ENCODE measurements at regions not wholly inside any gene's neighbourhood (a gene's known extent, or its start where the extent isn't known, plus 50 kb on each side); places are given as distances from the start of the nearest gene placed in this dataset.

GRCh38 chr14:30426463-30426862 lies 132.5 kb upstream of the G2E3 start:
- Histone ChIP-seq H3K4me3 (ENCODE audit: control insufficient read depth in 1 of 7, extremely low read depth in 1 of 7, insufficient read depth in 4 of 7, low read depth in 2 of 7, low read length in 6 of 7) (no peak overlapping the region), H3K9me3 (ENCODE audit: control extremely low read depth in 1 of 5, control insufficient read depth in 4 of 5, insufficient read depth in 2 of 5, low read depth in 1 of 5, low read length in 4 of 5) (no peaks in the 10 kb centered on the region), H3K27me3 (replicated peaks in 2 of 5; ENCODE audit: control insufficient read depth in 4 of 5, insufficient read depth in 5 of 5, low read length in 4 of 5) (peaks cover 0 to 3% (median 0%) of the 10 kb centered on the region in 5 experiments), H3K36me3 (ENCODE audit: control insufficient read depth in 4 of 4, insufficient read depth in 4 of 4, low read length in 3 of 4) (no peaks in the 10 kb centered on the region), H3K4me1 (ENCODE audit: control extremely low read depth in 1 of 4, control insufficient read depth in 4 of 4, insufficient read depth in 4 of 4, low read length in 3 of 4) (no peaks in the 10 kb centered on the region), H3K27ac (ENCODE audit: insufficient read depth in 1 of 2, low read depth in 1 of 2, low read length in 2 of 2, poor library complexity in 1 of 2, severe bottlenecking in 2 of 2) (no peak overlapping the region)
- no CpG with 5 or more reads among the region's 1 CpG for WGBS (ENCODE audit: insufficient coverage)
- POLR2A ChIA-PET = no interaction called here
- CTCF ChIA-PET = no interaction called here
- no peak for DNase-seq

GRCh38 chr14:30427401-30427800 lies 131.6 kb upstream of the G2E3 start:
- ChIA-PET CTCF (no interaction called here), POLR2A (no interaction called here)
- no peaks in the 10 kb centered on the region for H3K4me1 ChIP-seq (ENCODE audit: control extremely low read depth in 1 of 4, control insufficient read depth in 4 of 4, insufficient read depth in 4 of 4, low read length in 3 of 4)
- 94% methylated on average over 2 of the region's 2 CpGs for WGBS (ENCODE audit: insufficient coverage)
- H3K27ac ChIP-seq (ENCODE audit: insufficient read depth in 1 of 2, low read depth in 1 of 2, low read length in 2 of 2, poor library complexity in 1 of 2, severe bottlenecking in 2 of 2) = no peak overlapping the region
- H3K4me3 ChIP-seq (ENCODE audit: control insufficient read depth in 1 of 7, extremely low read depth in 1 of 7, insufficient read depth in 4 of 7, low read depth in 2 of 7, low read length in 6 of 7) = no peak overlapping the region
- no peaks in the 10 kb centered on the region for H3K36me3 ChIP-seq (ENCODE audit: control insufficient read depth in 4 of 4, insufficient read depth in 4 of 4, low read length in 3 of 4)
- H3K9me3 ChIP-seq (ENCODE audit: control extremely low read depth in 1 of 5, control insufficient read depth in 4 of 5, insufficient read depth in 2 of 5, low read depth in 1 of 5, low read length in 4 of 5) = no peaks in the 10 kb centered on the region
- no peak for DNase-seq
- H3K27me3 ChIP-seq (replicated peaks in 2 of 5; ENCODE audit: control insufficient read depth in 4 of 5, insufficient read depth in 5 of 5, low read length in 4 of 5) = peaks cover 0 to 3% (median 0%) of the 10 kb centered on the region in 5 experiments

- POLR2A ChIA-PET = no interaction called here
- no peak overlapping the region for H3K4me3 ChIP-seq (ENCODE audit: control insufficient read depth in 1 of 7, extremely low read depth in 1 of 7, insufficient read depth in 4 of 7, low read depth in 2 of 7, low read length in 6 of 7)
- no peaks in the 10 kb centered on the region for H3K36me3 ChIP-seq (ENCODE audit: control insufficient read depth in 4 of 4, insufficient read depth in 4 of 4, low read length in 3 of 4)
- no peak overlapping the region for H3K27ac ChIP-seq (ENCODE audit: insufficient read depth in 1 of 2, low read depth in 1 of 2, low read length in 2 of 2, poor library complexity in 1 of 2, severe bottlenecking in 2 of 2)
- CTCF ChIA-PET = no interaction called here
- no peaks in the 10 kb centered on the region for H3K9me3 ChIP-seq (ENCODE audit: control extremely low read depth in 1 of 5, control insufficient read depth in 4 of 5, insufficient read depth in 2 of 5, low read depth in 1 of 5, low read length in 4 of 5)
- no peaks in the 10 kb centered on the region for H3K4me1 ChIP-seq (ENCODE audit: control extremely low read depth in 1 of 4, control insufficient read depth in 4 of 4, insufficient read depth in 4 of 4, low read length in 3 of 4)
- no peak for DNase-seq
- peaks cover 0 to 3% (median 0%) of the 10 kb centered on the region in 5 experiments for H3K27me3 ChIP-seq (replicated peaks in 2 of 5; ENCODE audit: control insufficient read depth in 4 of 5, insufficient read depth in 5 of 5, low read length in 4 of 5)
Measured at GRCh38 chr14:30427846-30428245, 131.1 kb upstream of the G2E3 start.

GRCh38 chr14:30431552-30431951 lies 127.4 kb upstream of the G2E3 start:
- H3K4me1 ChIP-seq (ENCODE audit: control extremely low read depth in 1 of 4, control insufficient read depth in 4 of 4, insufficient read depth in 4 of 4, low read length in 3 of 4) = no peaks in the 10 kb centered on the region
- no peak overlapping the region for H3K27ac ChIP-seq (ENCODE audit: insufficient read depth in 1 of 2, low read depth in 1 of 2, low read length in 2 of 2, poor library complexity in 1 of 2, severe bottlenecking in 2 of 2)
- no CpG with 5 or more reads among the region's 1 CpG for WGBS (ENCODE audit: insufficient coverage)
- ChIA-PET CTCF (no interaction called here), POLR2A (no interaction called here)
- no peaks in the 10 kb centered on the region for H3K36me3 ChIP-seq (ENCODE audit: control insufficient read depth in 4 of 4, insufficient read depth in 4 of 4, low read length in 3 of 4)
- no peaks in the 10 kb centered on the region for H3K27me3 ChIP-seq (replicated peaks in 2 of 5; ENCODE audit: control insufficient read depth in 4 of 5, insufficient read depth in 5 of 5, low read length in 4 of 5)
- H3K4me3 ChIP-seq (ENCODE audit: control insufficient read depth in 1 of 7, extremely low read depth in 1 of 7, insufficient read depth in 4 of 7, low read depth in 2 of 7, low read length in 6 of 7) = no peak overlapping the region
- H3K9me3 ChIP-seq (ENCODE audit: control extremely low read depth in 1 of 5, control insufficient read depth in 4 of 5, insufficient read depth in 2 of 5, low read depth in 1 of 5, low read length in 4 of 5) = no peaks in the 10 kb centered on the region
- no peak for DNase-seq

GRCh38 chr14:30440961-30441360 lies 118.0 kb upstream of the G2E3 start:
- H3K36me3 ChIP-seq (ENCODE audit: control insufficient read depth in 4 of 4, insufficient read depth in 4 of 4, low read length in 3 of 4) = no peaks in the 10 kb centered on the region
- POLR2A ChIA-PET = no interaction called here
- no peak overlapping the region for H3K27ac ChIP-seq (ENCODE audit: insufficient read depth in 1 of 2, low read depth in 1 of 2, low read length in 2 of 2, poor library complexity in 1 of 2, severe bottlenecking in 2 of 2)
- no peaks in the 10 kb centered on the region for H3K4me1 ChIP-seq (ENCODE audit: control extremely low read depth in 1 of 4, control insufficient read depth in 4 of 4, insufficient read depth in 4 of 4, low read length in 3 of 4)
- no peak overlapping the region for H3K4me3 ChIP-seq (ENCODE audit: control insufficient read depth in 1 of 7, extremely low read depth in 1 of 7, insufficient read depth in 4 of 7, low read depth in 2 of 7, low read length in 6 of 7)
- H3K9me3 ChIP-seq (ENCODE audit: control extremely low read depth in 1 of 5, control insufficient read depth in 4 of 5, insufficient read depth in 2 of 5, low read depth in 1 of 5, low read length in 4 of 5) = no peaks in the 10 kb centered on the region
- CTCF ChIA-PET = no interaction called here
- peaks cover 0 to 3% (median 0%) of the 10 kb centered on the region in 5 experiments for H3K27me3 ChIP-seq (replicated peaks in 2 of 5; ENCODE audit: control insufficient read depth in 4 of 5, insufficient read depth in 5 of 5, low read length in 4 of 5)
- DNase-seq = no peak
- WGBS (ENCODE audit: insufficient coverage) = 98% methylated on average over 4 of the region's 4 CpGs

- DNase-seq = peak; percentile 31 to 59 (median 53)
- Histone ChIP-seq H3K4me3 (ENCODE audit: control insufficient read depth in 1 of 7, extremely low read depth in 1 of 7, insufficient read depth in 4 of 7, low read depth in 2 of 7, low read length in 6 of 7) (no peak overlapping the region), H3K9me3 (ENCODE audit: control extremely low read depth in 1 of 5, control insufficient read depth in 4 of 5, insufficient read depth in 2 of 5, low read depth in 1 of 5, low read length in 4 of 5) (no peaks in the 10 kb centered on the region), H3K27ac (ENCODE audit: insufficient read depth in 1 of 2, low read depth in 1 of 2, low read length in 2 of 2, poor library complexity in 1 of 2, severe bottlenecking in 2 of 2) (no peak overlapping the region), H3K36me3 (ENCODE audit: control insufficient read depth in 4 of 4, insufficient read depth in 4 of 4, low read length in 3 of 4) (no peaks in the 10 kb centered on the region), H3K27me3 (replicated peaks in 2 of 5; ENCODE audit: control insufficient read depth in 4 of 5, insufficient read depth in 5 of 5, low read length in 4 of 5) (peaks cover 0 to 3% (median 0%) of the 10 kb centered on the region in 5 experiments), H3K4me1 (ENCODE audit: control extremely low read depth in 1 of 4, control insufficient read depth in 4 of 4, insufficient read depth in 4 of 4, low read length in 3 of 4) (no peaks in the 10 kb centered on the region)
- WGBS (ENCODE audit: insufficient coverage) = 13% methylated on average over 1 of the region's 7 CpGs
- CTCF ChIA-PET = interaction anchor here (0.7 to 1.6 kb wide), 12 partner anchors 11 to 1689 kb away, joined by 3 to 8 read pairs (median 4); no protein-coding TSS in a partner anchor
- POLR2A ChIA-PET = no interaction called here
Measured at GRCh38 chr14:30443368-30444007, 115.5 kb upstream of the G2E3 start.

- no peak overlapping the region for H3K27ac ChIP-seq (ENCODE audit: insufficient read depth in 1 of 2, low read depth in 1 of 2, low read length in 2 of 2, poor library complexity in 1 of 2, severe bottlenecking in 2 of 2)
- no peak for DNase-seq
- CTCF ChIA-PET = no interaction called here
- peaks cover 0 to 3% (median 0%) of the 10 kb centered on the region in 5 experiments for H3K27me3 ChIP-seq (replicated peaks in 2 of 5; ENCODE audit: control insufficient read depth in 4 of 5, insufficient read depth in 5 of 5, low read length in 4 of 5)
- no peaks in the 10 kb centered on the region for H3K36me3 ChIP-seq (ENCODE audit: control insufficient read depth in 4 of 4, insufficient read depth in 4 of 4, low read length in 3 of 4)
- no peaks in the 10 kb centered on the region for H3K4me1 ChIP-seq (ENCODE audit: control extremely low read depth in 1 of 4, control insufficient read depth in 4 of 4, insufficient read depth in 4 of 4, low read length in 3 of 4)
- H3K4me3 ChIP-seq (ENCODE audit: control insufficient read depth in 1 of 7, extremely low read depth in 1 of 7, insufficient read depth in 4 of 7, low read depth in 2 of 7, low read length in 6 of 7) = no peak overlapping the region
- WGBS (ENCODE audit: insufficient coverage) = 100% methylated on average over 1 of the region's 1 CpG
- no peaks in the 10 kb centered on the region for H3K9me3 ChIP-seq (ENCODE audit: control extremely low read depth in 1 of 5, control insufficient read depth in 4 of 5, insufficient read depth in 2 of 5, low read depth in 1 of 5, low read length in 4 of 5)
- POLR2A ChIA-PET = no interaction called here
Measured at GRCh38 chr14:30444451-30444850, 114.5 kb upstream of the G2E3 start.
